Neutrophil (primary cell): ENCODE measurements at regions not wholly inside any gene's neighbourhood (a gene's known extent, or its start where the extent isn't known, plus 50 kb on each side); places are given as distances from the start of the nearest gene placed in this dataset.

ENCODE experiments used
- H3K27ac ChIP-seq: fragments of 200-600 bp; sonication (generic); 2 replicates; pipeline ENCODE4 v1.5.1; 2016; ENCODE audit warnings: mild to moderate bottlenecking, moderate library complexity
- H3K27me3 ChIP-seq: fragments of 200-600 bp; sonication (generic); 2 replicates; pipeline ENCODE4 v1.6.0; 2016; ENCODE audit warnings: mild to moderate bottlenecking
- H3K36me3 ChIP-seq: fragments of 200-600 bp; sonication (generic); 2 replicates; pipeline ENCODE4 v1.5.1; 2017
- H3K4me1 ChIP-seq, 2 experiments: fragments of 200-600 bp in 1 of 2; sonication (generic) in 1 of 2; 1 replicate in 1 of 2; 2 replicates in 1 of 2; pipeline versions ENCODE4 v1.5.1 to v1.6.1; 2013 to 2016; ENCODE audit warnings: low read depth in 1 of 2, low read length in 1 of 2, mild to moderate bottlenecking in 1 of 2, moderate library complexity in 1 of 2; ENCODE audit not compliant: control insufficient read depth in 1 of 2, insufficient read depth in 1 of 2
- H3K4me3 ChIP-seq, 2 experiments: fragments of 200-600 bp in 1 of 2; sonication (generic) in 1 of 2; 1 replicate in 1 of 2; 2 replicates in 1 of 2; pipeline ENCODE4 v1.5.1; 2013 to 2016; ENCODE audit warnings: low read depth in 1 of 2, low read length in 1 of 2, mild to moderate bottlenecking in 1 of 2, moderate library complexity in 1 of 2
- H3K9me3 ChIP-seq: fragments of 200-600 bp; sonication (generic); 2 replicates; pipeline ENCODE4 v1.5.1; 2016
- CTCF ChIP-seq: fragments of 200-600 bp; sonication (generic); IDR thresholded peaks from 2 replicates; pipeline ENCODE4 v1.5.1; 2016; ENCODE audit warnings: antibody characterized with exemption

GRCh38 chr7:155388561-155388960, 69.4 kb upstream of the EN2 start:
- no peaks in the 10 kb centered on the region for H3K4me1 ChIP-seq
- H3K36me3 ChIP-seq, result no peaks in the 10 kb centered on the region
- TF ChIP-seq CTCF, result no peak
- no peak overlapping the region for H3K4me3 ChIP-seq
- H3K27ac ChIP-seq, result no peak overlapping the region
- peaks cover 99% of the 10 kb centered on the region for H3K27me3 ChIP-seq
- no peaks in the 10 kb centered on the region for H3K9me3 ChIP-seq

- Histone ChIP-seq H3K9me3 (no peaks in the 10 kb centered on the region), H3K4me3 (no peak overlapping the region), H3K36me3 (no peaks in the 10 kb centered on the region), H3K27ac (no peak overlapping the region), H3K4me1 (no peaks in the 10 kb centered on the region), H3K27me3 (peaks cover 98% of the 10 kb centered on the region)
- no peak for TF ChIP-seq CTCF
Measured at GRCh38 chr7:155391414-155391813, 66.5 kb upstream of the EN2 start.

- Histone ChIP-seq H3K27me3 (peaks cover 94% of the 10 kb centered on the region), H3K4me1 (no peaks in the 10 kb centered on the region), H3K36me3 (no peaks in the 10 kb centered on the region), H3K27ac (no peak overlapping the region), H3K9me3 (no peaks in the 10 kb centered on the region), H3K4me3 (no peak overlapping the region)
- no peak for TF ChIP-seq CTCF
Measured at GRCh38 chr7:155392726-155393570, 65.0 kb upstream of the EN2 start.

GRCh38 chr7:155394413-155394812, 63.5 kb upstream of the EN2 start:
- Histone ChIP-seq H3K4me3 (no peak overlapping the region), H3K4me1 (no peaks in the 10 kb centered on the region), H3K36me3 (no peaks in the 10 kb centered on the region), H3K9me3 (no peaks in the 10 kb centered on the region), H3K27me3 (peaks cover 84% of the 10 kb centered on the region), H3K27ac (no peak overlapping the region)
- no peak for TF ChIP-seq CTCF

- no peak for TF ChIP-seq CTCF
- H3K4me3 ChIP-seq, result no peak overlapping the region
- no peaks in the 10 kb centered on the region for H3K4me1 ChIP-seq
- H3K9me3 ChIP-seq, result no peaks in the 10 kb centered on the region
- H3K27ac ChIP-seq, result no peak overlapping the region
- H3K27me3 ChIP-seq, result peaks cover 83% of the 10 kb centered on the region
- H3K36me3 ChIP-seq, result no peaks in the 10 kb centered on the region
Measured at GRCh38 chr7:155395176-155395797, 62.6 kb upstream of the EN2 start.
